Prostate gland (tissue), 2 donors: ENCODE measurements at regions not wholly inside any gene's neighbourhood (a gene's known extent, or its start where the extent isn't known, plus 50 kb on each side); places are given as distances from the start of the nearest gene placed in this dataset.

Source experiments
- CTCF ChIP-seq, 4 experiments: fragments of 200-600 bp in 2 of 4; fragments of 450-650 bp in 2 of 4; sonication (generic) in 2 of 4; IDR thresholded peaks; 1 replicate in 3 of 4; 2 replicates in 1 of 4; pipeline ENCODE4 v1.5.1; 2016 to 2019; ENCODE audit warnings: antibody characterized with exemption in 4 of 4, mild to moderate bottlenecking in 2 of 4, moderate library complexity in 2 of 4
- POLR2A ChIP-seq: fragments of 450-650 bp; IDR thresholded peaks from one replicate; pipeline ENCODE4 v1.6.1; 2016; ENCODE audit warnings: antibody characterized with exemption, mild to moderate bottlenecking
- POLR2AphosphoS5 ChIP-seq: sonication (generic); formaldehyde crosslinking; IDR thresholded peaks from one replicate; pipeline ENCODE4 v1.6.1; 2017; ENCODE audit warnings: antibody characterized with exemption

- no peak for TF ChIP-seq CTCF (IDR thresholded peaks at IDR 0.05)
- TF ChIP-seq POLR2AphosphoS5 = no peak
- TF ChIP-seq POLR2A = no peak
These were observed 63.0 kb upstream of the MKI67 start for GRCh38 chr10:128189176-128189575.
